WTC11 (cell line): ENCODE measurements at regions not wholly inside any gene's neighbourhood (a gene's known extent, or its start where the extent isn't known, plus 50 kb on each side); places are given as distances from the start of the nearest gene placed in this dataset.

Experiments used
- FOXK1 ChIP-seq: sonication (generic); formaldehyde crosslinking; IDR thresholded peaks from 2 replicates; pipeline ENCODE4 v1.8.0; 2022; ENCODE audit warnings: mild to moderate bottlenecking, moderate library complexity, missing genetic modification reagents
- GABPB1 ChIP-seq: sonication (generic); formaldehyde crosslinking; IDR thresholded peaks from 2 replicates; pipeline ENCODE4 v1.8.1; 2023; ENCODE audit warnings: mild to moderate bottlenecking, missing genetic modification reagents
- TF ChIP-seq, protein P1 (sequence below): fragments of 200-600 bp; IDR thresholded peaks from 2 replicates; pipeline ENCODE4 v1.8.0; 2022; ENCODE audit warnings: antibody characterized with exemption
- TF ChIP-seq, protein P2 (sequence below): sonication (generic); formaldehyde crosslinking; IDR thresholded peaks from 2 replicates; pipeline ENCODE4 v1.8.0; 2022; ENCODE audit warnings: mild to moderate bottlenecking, missing genetic modification reagents
- TF ChIP-seq, protein P3 (sequence below): sonication (generic); formaldehyde crosslinking; IDR thresholded peaks from 2 replicates; pipeline ENCODE4 v1.8.1; 2023; ENCODE audit warnings: mild to moderate bottlenecking, missing genetic modification reagents
- TF ChIP-seq, protein P4 (sequence below): sonication (generic); formaldehyde crosslinking; IDR thresholded peaks from 2 replicates; pipeline ENCODE4 v1.8.1; 2023; ENCODE audit warnings: mild to moderate bottlenecking, missing genetic modification reagents
- TF ChIP-seq, protein P5 (sequence below): fragments of 250-450 bp; sonication (Bioruptor Pico); conservative IDR thresholded peaks from 2 replicates; pipeline ENCODE4 v1.9.0; 2021; ENCODE audit warnings: mild to moderate bottlenecking
- TF ChIP-seq, protein P6 (sequence below): fragments of 250-450 bp; sonication (Bioruptor Pico); IDR thresholded peaks from 2 replicates; pipeline ENCODE4 v1.9.0; 2021; ENCODE audit warnings: mild to moderate bottlenecking

DNA sequence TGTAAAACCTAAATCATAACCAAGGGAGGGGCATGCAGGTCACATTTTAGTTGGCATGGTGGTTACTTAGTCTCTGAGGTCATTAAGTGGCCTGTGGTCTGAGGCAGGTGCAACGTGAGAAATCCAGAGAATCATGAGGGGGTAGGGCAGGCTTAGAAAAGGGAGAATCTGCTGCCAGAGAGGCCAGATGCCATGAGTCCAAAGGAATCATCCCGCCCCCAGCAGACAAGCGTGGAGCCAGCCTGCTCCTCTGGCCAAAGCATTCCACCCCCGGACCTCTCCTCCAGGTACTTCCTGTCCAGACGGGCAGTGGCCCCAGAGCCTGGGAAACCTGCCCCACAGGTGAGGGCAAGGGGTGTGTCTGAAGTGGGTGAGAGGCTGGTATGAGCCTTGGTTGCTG is 196.4 kb upstream of the ZNF32 start:
- no peak for TF ChIP-seq FOXK1 (CRISPR knock-in tag)
- TF ChIP-seq, protein P1, sequence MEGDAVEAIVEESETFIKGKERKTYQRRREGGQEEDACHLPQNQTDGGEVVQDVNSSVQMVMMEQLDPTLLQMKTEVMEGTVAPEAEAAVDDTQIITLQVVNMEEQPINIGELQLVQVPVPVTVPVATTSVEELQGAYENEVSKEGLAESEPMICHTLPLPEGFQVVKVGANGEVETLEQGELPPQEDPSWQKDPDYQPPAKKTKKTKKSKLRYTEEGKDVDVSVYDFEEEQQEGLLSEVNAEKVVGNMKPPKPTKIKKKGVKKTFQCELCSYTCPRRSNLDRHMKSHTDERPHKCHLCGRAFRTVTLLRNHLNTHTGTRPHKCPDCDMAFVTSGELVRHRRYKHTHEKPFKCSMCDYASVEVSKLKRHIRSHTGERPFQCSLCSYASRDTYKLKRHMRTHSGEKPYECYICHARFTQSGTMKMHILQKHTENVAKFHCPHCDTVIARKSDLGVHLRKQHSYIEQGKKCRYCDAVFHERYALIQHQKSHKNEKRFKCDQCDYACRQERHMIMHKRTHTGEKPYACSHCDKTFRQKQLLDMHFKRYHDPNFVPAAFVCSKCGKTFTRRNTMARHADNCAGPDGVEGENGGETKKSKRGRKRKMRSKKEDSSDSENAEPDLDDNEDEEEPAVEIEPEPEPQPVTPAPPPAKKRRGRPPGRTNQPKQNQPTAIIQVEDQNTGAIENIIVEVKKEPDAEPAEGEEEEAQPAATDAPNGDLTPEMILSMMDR, result no peak
- TF ChIP-seq, protein P2, sequence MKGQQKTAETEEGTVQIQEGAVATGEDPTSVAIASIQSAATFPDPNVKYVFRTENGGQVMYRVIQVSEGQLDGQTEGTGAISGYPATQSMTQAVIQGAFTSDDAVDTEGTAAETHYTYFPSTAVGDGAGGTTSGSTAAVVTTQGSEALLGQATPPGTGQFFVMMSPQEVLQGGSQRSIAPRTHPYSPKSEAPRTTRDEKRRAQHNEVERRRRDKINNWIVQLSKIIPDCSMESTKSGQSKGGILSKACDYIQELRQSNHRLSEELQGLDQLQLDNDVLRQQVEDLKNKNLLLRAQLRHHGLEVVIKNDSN (CRISPR knock-in tag), result no peak
- TF ChIP-seq, protein P3, sequence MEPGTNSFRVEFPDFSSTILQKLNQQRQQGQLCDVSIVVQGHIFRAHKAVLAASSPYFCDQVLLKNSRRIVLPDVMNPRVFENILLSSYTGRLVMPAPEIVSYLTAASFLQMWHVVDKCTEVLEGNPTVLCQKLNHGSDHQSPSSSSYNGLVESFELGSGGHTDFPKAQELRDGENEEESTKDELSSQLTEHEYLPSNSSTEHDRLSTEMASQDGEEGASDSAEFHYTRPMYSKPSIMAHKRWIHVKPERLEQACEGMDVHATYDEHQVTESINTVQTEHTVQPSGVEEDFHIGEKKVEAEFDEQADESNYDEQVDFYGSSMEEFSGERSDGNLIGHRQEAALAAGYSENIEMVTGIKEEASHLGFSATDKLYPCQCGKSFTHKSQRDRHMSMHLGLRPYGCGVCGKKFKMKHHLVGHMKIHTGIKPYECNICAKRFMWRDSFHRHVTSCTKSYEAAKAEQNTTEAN (CRISPR knock-in tag), result no peak
- TF ChIP-seq, protein P4, sequence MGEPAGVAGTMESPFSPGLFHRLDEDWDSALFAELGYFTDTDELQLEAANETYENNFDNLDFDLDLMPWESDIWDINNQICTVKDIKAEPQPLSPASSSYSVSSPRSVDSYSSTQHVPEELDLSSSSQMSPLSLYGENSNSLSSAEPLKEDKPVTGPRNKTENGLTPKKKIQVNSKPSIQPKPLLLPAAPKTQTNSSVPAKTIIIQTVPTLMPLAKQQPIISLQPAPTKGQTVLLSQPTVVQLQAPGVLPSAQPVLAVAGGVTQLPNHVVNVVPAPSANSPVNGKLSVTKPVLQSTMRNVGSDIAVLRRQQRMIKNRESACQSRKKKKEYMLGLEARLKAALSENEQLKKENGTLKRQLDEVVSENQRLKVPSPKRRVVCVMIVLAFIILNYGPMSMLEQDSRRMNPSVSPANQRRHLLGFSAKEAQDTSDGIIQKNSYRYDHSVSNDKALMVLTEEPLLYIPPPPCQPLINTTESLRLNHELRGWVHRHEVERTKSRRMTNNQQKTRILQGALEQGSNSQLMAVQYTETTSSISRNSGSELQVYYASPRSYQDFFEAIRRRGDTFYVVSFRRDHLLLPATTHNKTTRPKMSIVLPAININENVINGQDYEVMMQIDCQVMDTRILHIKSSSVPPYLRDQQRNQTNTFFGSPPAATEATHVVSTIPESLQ (CRISPR knock-in tag), result no peak
- TF ChIP-seq, protein P5, sequence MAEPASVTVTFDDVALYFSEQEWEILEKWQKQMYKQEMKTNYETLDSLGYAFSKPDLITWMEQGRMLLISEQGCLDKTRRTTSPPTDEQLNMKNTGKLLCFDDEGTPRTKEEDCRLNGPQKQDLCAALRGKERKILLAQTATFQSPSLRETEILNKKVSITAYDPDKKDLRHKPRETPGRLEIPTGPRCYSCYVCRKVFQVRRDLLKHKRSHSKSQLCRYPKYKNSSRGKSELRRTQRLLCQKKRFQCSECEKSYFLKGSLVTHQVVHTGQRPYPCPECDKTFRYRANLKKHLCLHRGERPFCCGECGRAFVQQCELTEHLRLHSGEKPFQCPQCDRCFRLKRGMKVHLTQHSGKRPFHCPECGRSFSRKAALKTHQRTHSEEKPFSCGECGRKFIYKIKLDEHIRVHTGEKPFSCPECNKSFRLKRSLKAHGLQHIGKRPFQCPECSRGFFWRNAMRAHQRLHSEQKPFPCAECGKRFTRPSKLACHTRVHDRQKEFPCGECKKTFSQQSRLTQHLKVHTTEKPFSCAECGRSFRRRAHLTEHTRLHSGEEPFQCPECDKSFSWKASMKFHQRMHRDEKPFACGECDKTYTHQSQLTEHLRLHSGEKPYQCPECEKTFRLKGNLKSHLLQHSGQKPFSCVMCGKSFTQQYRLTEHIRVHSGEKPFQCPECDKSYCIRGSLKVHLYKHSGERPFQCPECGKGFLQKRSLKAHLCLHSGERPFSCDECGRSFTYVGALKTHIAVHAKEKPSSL (CRISPR knock-in tag), result no peak
- TF ChIP-seq, protein P6, sequence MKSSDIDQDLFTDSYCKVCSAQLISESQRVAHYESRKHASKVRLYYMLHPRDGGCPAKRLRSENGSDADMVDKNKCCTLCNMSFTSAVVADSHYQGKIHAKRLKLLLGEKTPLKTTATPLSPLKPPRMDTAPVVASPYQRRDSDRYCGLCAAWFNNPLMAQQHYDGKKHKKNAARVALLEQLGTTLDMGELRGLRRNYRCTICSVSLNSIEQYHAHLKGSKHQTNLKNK (CRISPR knock-in tag), result no peak
- TF ChIP-seq GABPB1, result no peak
